Peyer's patch (tissue), 4 donors: ENCODE measurements at regions not wholly inside any gene's neighbourhood (a gene's known extent, or its start where the extent isn't known, plus 50 kb on each side); places are given as distances from the start of the nearest gene placed in this dataset.

Experiments
- CTCF ChIP-seq, 6 experiments: fragments of 450-650 bp in 4 of 6; fragments of 200-600 bp in 2 of 6; sonication (generic) in 1 of 6; IDR thresholded peaks; one replicate each; pipeline ENCODE4 v1.5.1; 2017 to 2019; ENCODE audit warnings: antibody characterized with exemption in 6 of 6, mild to moderate bottlenecking in 3 of 6, moderate library complexity in 1 of 6
- POLR2A ChIP-seq, 2 donors: fragments of 450-650 bp; IDR thresholded peaks; one replicate each; pipeline ENCODE4 v1.5.1; 2017; ENCODE audit warnings: antibody characterized with exemption in 2 of 2, mild to moderate bottlenecking in 2 of 2, moderate library complexity in 2 of 2

DNA sequence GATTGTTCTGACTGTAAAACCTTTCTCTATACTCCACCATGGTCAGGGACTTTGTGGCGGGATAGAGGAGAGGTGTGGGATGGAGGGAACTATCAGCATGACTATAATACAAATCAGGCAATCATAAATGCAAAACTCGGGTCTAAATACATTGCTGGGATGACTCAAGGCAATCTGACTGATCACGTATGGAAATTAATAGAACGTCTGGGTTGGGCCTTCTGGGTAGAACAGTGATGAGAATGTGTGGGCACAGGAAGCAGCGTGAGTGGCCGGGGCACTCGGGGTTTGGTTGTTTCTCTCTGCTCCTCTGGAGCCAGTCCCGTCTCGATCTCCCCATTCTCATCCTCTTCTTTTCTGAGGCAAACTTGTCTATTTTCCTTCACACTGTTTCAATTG, 485.8 kb downstream of the VRK1 start:
- TF ChIP-seq CTCF (IDR thresholded peaks at IDR 0.05), result no peak
- TF ChIP-seq POLR2A (IDR thresholded peaks at IDR 0.05), result no peak
